Endothelial cell of umbilical vein (primary cell): ENCODE measurements at regions not wholly inside any gene's neighbourhood (a gene's known extent, or its start where the extent isn't known, plus 50 kb on each side); places are given as distances from the start of the nearest gene placed in this dataset.

Experiments
- FOS ChIP-seq: IDR thresholded peaks from 2 replicates; pipeline ENCODE4 v1.6.1; 2011; ENCODE audit warnings: mild to moderate bottlenecking, low read length, moderate library complexity, borderline replicate concordance; ENCODE audit not compliant: insufficient read depth
- POLR2AphosphoS5 ChIP-seq: IDR thresholded peaks from 2 replicates; pipeline ENCODE4 v1.6.1; 2012; ENCODE audit warnings: low read depth, mild to moderate bottlenecking, control low read depth, low read length, moderate library complexity; ENCODE audit not compliant: insufficient read depth
- TF ChIP-seq, protein P1 (sequence below), 2 donors: IDR thresholded peaks; 1 replicate in 1 of 2; 2 replicates in 1 of 2; pipeline ENCODE4 v1.5.1; 2011; ENCODE audit warnings: low read length in 2 of 2, mild to moderate bottlenecking in 2 of 2, moderate library complexity in 2 of 2, control low read depth in 1 of 2, inconsistent platforms in 1 of 2, low read depth in 1 of 2; ENCODE audit not compliant: insufficient read depth in 1 of 2; ENCODE audit errors: extremely low read depth in 1 of 2

- TF ChIP-seq POLR2AphosphoS5: no peak
- TF ChIP-seq, protein P1, sequence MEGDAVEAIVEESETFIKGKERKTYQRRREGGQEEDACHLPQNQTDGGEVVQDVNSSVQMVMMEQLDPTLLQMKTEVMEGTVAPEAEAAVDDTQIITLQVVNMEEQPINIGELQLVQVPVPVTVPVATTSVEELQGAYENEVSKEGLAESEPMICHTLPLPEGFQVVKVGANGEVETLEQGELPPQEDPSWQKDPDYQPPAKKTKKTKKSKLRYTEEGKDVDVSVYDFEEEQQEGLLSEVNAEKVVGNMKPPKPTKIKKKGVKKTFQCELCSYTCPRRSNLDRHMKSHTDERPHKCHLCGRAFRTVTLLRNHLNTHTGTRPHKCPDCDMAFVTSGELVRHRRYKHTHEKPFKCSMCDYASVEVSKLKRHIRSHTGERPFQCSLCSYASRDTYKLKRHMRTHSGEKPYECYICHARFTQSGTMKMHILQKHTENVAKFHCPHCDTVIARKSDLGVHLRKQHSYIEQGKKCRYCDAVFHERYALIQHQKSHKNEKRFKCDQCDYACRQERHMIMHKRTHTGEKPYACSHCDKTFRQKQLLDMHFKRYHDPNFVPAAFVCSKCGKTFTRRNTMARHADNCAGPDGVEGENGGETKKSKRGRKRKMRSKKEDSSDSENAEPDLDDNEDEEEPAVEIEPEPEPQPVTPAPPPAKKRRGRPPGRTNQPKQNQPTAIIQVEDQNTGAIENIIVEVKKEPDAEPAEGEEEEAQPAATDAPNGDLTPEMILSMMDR (IDR thresholded peaks at IDR 0.05; ENCODE audit: extremely low read depth in 1 of 2, insufficient read depth in 1 of 2, low read depth in 1 of 2, low read length in 2 of 2): no peak
- TF ChIP-seq FOS: no peak
Observed at GRCh38 chr13:57353831-57354230, 186.8 kb downstream of the PRR20E start.
